ES-I3 (cell line): ENCODE measurements at regions not wholly inside any gene's neighbourhood (a gene's known extent, or its start where the extent isn't known, plus 50 kb on each side); places are given as distances from the start of the nearest gene placed in this dataset.
"Not testable (repeated sequence)": the region's sequence is repeated elsewhere in the genome, so short reads cannot be mapped to it uniquely, and the experiment has no call there.

Experiments used
- H3K36me3 ChIP-seq: 2 replicates; pipeline ENCODE4 v1.6.1; 2013; ENCODE audit warnings: mild to moderate bottlenecking, low read length, control low read depth, moderate library complexity; ENCODE audit not compliant: insufficient read depth
- H3K4me1 ChIP-seq: 2 replicates; pipeline ENCODE4 v1.6.1; 2013; ENCODE audit warnings: mild to moderate bottlenecking, control low read depth, low read length; ENCODE audit not compliant: insufficient read depth
- H3K9ac ChIP-seq: 2 replicates; pipeline ENCODE4 v1.6.1; 2013; ENCODE audit warnings: low read depth, mild to moderate bottlenecking, low read length, moderate library complexity
- H3K9me3 ChIP-seq: 2 replicates; pipeline ENCODE4 v1.6.1; 2013; ENCODE audit warnings: mild to moderate bottlenecking, low read length, moderate library complexity; ENCODE audit not compliant: control insufficient read depth, insufficient read depth

GRCh38 chr6:167562862-167563261, 238.0 kb downstream of the TTLL2 start:
- H3K36me3 ChIP-seq, H3K9me3 ChIP-seq, H3K9ac ChIP-seq, H3K4me1 ChIP-seq: not testable (repeated sequence)

- H3K4me1 ChIP-seq: no peaks in the 10 kb centered on the region
- H3K36me3 ChIP-seq: no peaks in the 10 kb centered on the region
- H3K9me3 ChIP-seq: no peaks in the 10 kb centered on the region
- no peak overlapping the region for H3K9ac ChIP-seq
These were observed 239.7 kb downstream of the TTLL2 start for GRCh38 chr6:167564416-167565250.

- H3K36me3 ChIP-seq: no peaks in the 10 kb centered on the region
- H3K4me1 ChIP-seq: no peaks in the 10 kb centered on the region
- no peaks in the 10 kb centered on the region for H3K9me3 ChIP-seq
- H3K9ac ChIP-seq: no peak overlapping the region
These were observed 240.5 kb downstream of the TTLL2 start for GRCh38 chr6:167565388-167565787.

GRCh38 chr6:167565884-167566599, 241.2 kb downstream of the TTLL2 start:
- Histone ChIP-seq H3K36me3 (no peaks in the 10 kb centered on the region), H3K9ac (no peak overlapping the region), H3K9me3 (no peaks in the 10 kb centered on the region), H3K4me1 (no peaks in the 10 kb centered on the region)

GRCh38 chr6:167566711-167567141, 241.8 kb downstream of the TTLL2 start:
- H3K9me3 ChIP-seq: no peaks in the 10 kb centered on the region
- H3K9ac ChIP-seq: no peak overlapping the region
- no peaks in the 10 kb centered on the region for H3K4me1 ChIP-seq
- no peaks in the 10 kb centered on the region for H3K36me3 ChIP-seq

- Histone ChIP-seq H3K9ac (no peak overlapping the region; the same call in 1 of the 2 replicates), H3K36me3 (no peaks in the 10 kb centered on the region), H3K9me3 (no peaks in the 10 kb centered on the region), H3K4me1 (no peaks in the 10 kb centered on the region)
These were observed 242.5 kb downstream of the TTLL2 start for GRCh38 chr6:167567142-167568033.

- Histone ChIP-seq H3K36me3 (no peaks in the 10 kb centered on the region), H3K9ac (no peak overlapping the region), H3K9me3 (no peaks in the 10 kb centered on the region), H3K4me1 (no peaks in the 10 kb centered on the region)
These were observed 243.6 kb downstream of the TTLL2 start for GRCh38 chr6:167568407-167569024.

GRCh38 chr6:167569041-167569805, 244.3 kb downstream of the TTLL2 start:
- H3K36me3 ChIP-seq: no peaks in the 10 kb centered on the region
- H3K4me1 ChIP-seq: no peaks in the 10 kb centered on the region
- no peaks in the 10 kb centered on the region for H3K9me3 ChIP-seq
- no peak overlapping the region for H3K9ac ChIP-seq

GRCh38 chr6:167569879-167570278, 245.0 kb downstream of the TTLL2 start:
- no peaks in the 10 kb centered on the region for H3K4me1 ChIP-seq
- no peaks in the 10 kb centered on the region for H3K36me3 ChIP-seq
- H3K9ac ChIP-seq: no peak overlapping the region
- H3K9me3 ChIP-seq: no peaks in the 10 kb centered on the region

GRCh38 chr6:167570460-167571400, 245.8 kb downstream of the TTLL2 start:
- no peaks in the 10 kb centered on the region for H3K4me1 ChIP-seq
- H3K36me3 ChIP-seq: no peaks in the 10 kb centered on the region
- H3K9ac ChIP-seq: no peak overlapping the region
- no peaks in the 10 kb centered on the region for H3K9me3 ChIP-seq

- H3K9me3 ChIP-seq: no peaks in the 10 kb centered on the region
- H3K4me1 ChIP-seq: no peaks in the 10 kb centered on the region
- H3K9ac ChIP-seq: no peak overlapping the region
- H3K36me3 ChIP-seq: no peaks in the 10 kb centered on the region
These were observed 246.7 kb downstream of the TTLL2 start for GRCh38 chr6:167571550-167571949.

GRCh38 chr6:167572106-167572505, 247.2 kb downstream of the TTLL2 start:
- Histone ChIP-seq H3K9ac (no peak overlapping the region), H3K36me3 (no peaks in the 10 kb centered on the region), H3K4me1 (no peaks in the 10 kb centered on the region), H3K9me3 (no peaks in the 10 kb centered on the region)
